Fibroblast of lung (primary cell): ENCODE measurements at regions not wholly inside any gene's neighbourhood (a gene's known extent, or its start where the extent isn't known, plus 50 kb on each side); places are given as distances from the start of the nearest gene placed in this dataset.

Experiments
- CTCF ChIP-seq, 2 donors: IDR thresholded peaks in 1 of 2; conservative IDR thresholded peaks in 1 of 2; 1 replicate in 1 of 2; 2 replicates in 1 of 2; pipeline ENCODE4 v1.5.1; 2011 to 2012; ENCODE audit warnings: low read length in 2 of 2, control low read depth in 1 of 2, inconsistent platforms in 1 of 2, low read depth in 1 of 2, mild to moderate bottlenecking in 1 of 2
- EZH2 ChIP-seq: IDR thresholded peaks from 2 replicates; pipeline ENCODE4 v1.5.1; 2012; ENCODE audit warnings: low read length, control low read depth, mild to moderate bottlenecking; ENCODE audit errors: missing control alignments

DNA sequence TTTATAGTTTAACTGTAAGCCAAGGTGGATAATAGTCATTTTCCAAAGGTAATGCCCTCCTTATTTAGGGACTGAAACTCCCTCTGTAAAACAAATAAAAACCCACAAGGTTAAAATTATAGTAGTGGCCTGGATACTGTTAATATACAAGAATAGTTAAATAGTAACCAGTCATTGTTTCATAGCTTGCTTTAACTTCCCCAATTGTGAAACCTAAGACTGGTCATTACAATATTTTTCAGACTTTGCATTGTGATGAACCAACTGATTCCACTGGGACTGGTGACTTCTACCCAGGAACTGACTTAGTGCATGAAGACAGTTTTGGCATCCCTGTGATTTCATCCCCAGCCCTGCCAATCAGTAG lies 162.6 kb downstream of the SMC2 start:
- TF ChIP-seq CTCF (conservative IDR thresholded peaks at IDR 0.05 in 1 of 2, IDR thresholded peaks at IDR 0.05 in 1 of 2; ENCODE audit: low read depth in 1 of 2, low read length in 2 of 2) (no peak), EZH2 (no peak)
